MCF 10A (cell line): ENCODE measurements at regions not wholly inside any gene's neighbourhood (a gene's known extent, or its start where the extent isn't known, plus 50 kb on each side); places are given as distances from the start of the nearest gene placed in this dataset.

Experiments used
- BruUV-seq: library from RNA; stranded (reverse); fragments of 400-500 nt; replicated peaks from 2 replicates; lab custom pipeline; 2021; lab: Mats Ljungman, UMichigan
- CTCF ChIA-PET: fragments of 300-600 bp; sonication (Branson Sonifier 250); formaldehyde crosslinking; extraction: SDS; loops from one replicate; lab custom pipeline; 2021; ENCODE audit warnings: antibody characterized with exemption, inconsistent platforms; lab: Yijun Ruan, JAX
- POLR2A ChIA-PET: fragments of 300-600, 350-650 bp; sonication (Branson Sonifier 250); formaldehyde crosslinking; extraction: SDS; loops from one replicate; lab custom pipeline; 2020; ENCODE audit warnings: antibody characterized with exemption, inconsistent platforms; lab: Yijun Ruan, JAX
- DNase-seq: peaks from one replicate; pipeline ENCODE4 v3.0.0-alpha.2; 2018; ENCODE audit not compliant: unreplicated experiment
- H3K27ac Mint-ChIP-seq: one replicate; pipeline ENCODE4 v1.8.0; 2022; ENCODE audit warnings: mild to moderate bottlenecking, low read depth, mixed read lengths; ENCODE audit not compliant: unreplicated experiment
- H3K27me3 Mint-ChIP-seq: one replicate; pipeline ENCODE4 v1.8.0; 2022; ENCODE audit warnings: mixed read lengths; ENCODE audit not compliant: insufficient read depth, unreplicated experiment
- H3K36me3 Mint-ChIP-seq: one replicate; pipeline ENCODE4 v1.8.0; 2022; ENCODE audit warnings: mild to moderate bottlenecking, moderate library complexity, mixed read lengths; ENCODE audit not compliant: insufficient read depth, unreplicated experiment
- H3K4me1 Mint-ChIP-seq: one replicate; pipeline ENCODE4 v1.8.0; 2022; ENCODE audit warnings: mixed read lengths; ENCODE audit not compliant: insufficient read depth, unreplicated experiment
- H3K4me3 Mint-ChIP-seq: one replicate; pipeline ENCODE4 v1.8.0; 2022; ENCODE audit warnings: mild to moderate bottlenecking, moderate library complexity, mixed read lengths; ENCODE audit not compliant: unreplicated experiment
- H3K9me3 Mint-ChIP-seq: one replicate; pipeline ENCODE4 v1.8.0; 2022; ENCODE audit warnings: mixed read lengths; ENCODE audit not compliant: unreplicated experiment
- intact Hi-C: fragments of 100-400 bp; cut with micrococcal nuclease; formaldehyde crosslinking; loops from 2 replicates; pipeline ENCODE4 v1.14.1; 2022
- TF ChIP-seq, protein P1 (sequence below): fragments of 200-600 bp; IDR thresholded peaks from one replicate; pipeline ENCODE4 v1.8.0; 2022; ENCODE audit warnings: antibody characterized with exemption, mild to moderate bottlenecking; ENCODE audit not compliant: unreplicated experiment

DNA sequence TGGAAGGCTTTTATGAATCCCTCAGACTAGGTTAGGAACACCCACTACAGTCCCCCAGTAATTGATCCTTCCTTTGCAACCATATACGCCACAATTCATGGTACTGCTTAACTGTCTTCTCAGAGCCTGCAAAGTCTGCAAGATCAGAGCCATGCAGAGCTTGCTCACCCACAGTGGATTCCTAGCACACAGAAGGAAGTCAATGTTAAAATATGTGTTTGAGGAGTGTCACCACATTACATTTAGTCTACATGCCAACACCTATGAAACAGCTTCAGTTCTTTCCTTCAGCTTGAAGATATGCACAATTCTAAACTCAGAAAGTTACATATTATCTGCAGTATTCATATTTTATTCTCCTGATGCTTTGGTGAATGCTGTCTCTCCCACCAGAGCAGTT lies 138.5 kb downstream of the NDUFA12 start:
- Mint-ChIP-seq H3K36me3 (no peaks in the 10 kb centered on the region), H3K27ac (no peak overlapping the region), H3K27me3 (peaks cover 3% of the 10 kb centered on the region), H3K9me3 (no peaks in the 10 kb centered on the region), H3K4me1 (no peaks in the 10 kb centered on the region), H3K4me3 (no peak overlapping the region)
- DNase-seq, result no peak
- BruUV-seq, result no TSS peak
- TF ChIP-seq, protein P1, sequence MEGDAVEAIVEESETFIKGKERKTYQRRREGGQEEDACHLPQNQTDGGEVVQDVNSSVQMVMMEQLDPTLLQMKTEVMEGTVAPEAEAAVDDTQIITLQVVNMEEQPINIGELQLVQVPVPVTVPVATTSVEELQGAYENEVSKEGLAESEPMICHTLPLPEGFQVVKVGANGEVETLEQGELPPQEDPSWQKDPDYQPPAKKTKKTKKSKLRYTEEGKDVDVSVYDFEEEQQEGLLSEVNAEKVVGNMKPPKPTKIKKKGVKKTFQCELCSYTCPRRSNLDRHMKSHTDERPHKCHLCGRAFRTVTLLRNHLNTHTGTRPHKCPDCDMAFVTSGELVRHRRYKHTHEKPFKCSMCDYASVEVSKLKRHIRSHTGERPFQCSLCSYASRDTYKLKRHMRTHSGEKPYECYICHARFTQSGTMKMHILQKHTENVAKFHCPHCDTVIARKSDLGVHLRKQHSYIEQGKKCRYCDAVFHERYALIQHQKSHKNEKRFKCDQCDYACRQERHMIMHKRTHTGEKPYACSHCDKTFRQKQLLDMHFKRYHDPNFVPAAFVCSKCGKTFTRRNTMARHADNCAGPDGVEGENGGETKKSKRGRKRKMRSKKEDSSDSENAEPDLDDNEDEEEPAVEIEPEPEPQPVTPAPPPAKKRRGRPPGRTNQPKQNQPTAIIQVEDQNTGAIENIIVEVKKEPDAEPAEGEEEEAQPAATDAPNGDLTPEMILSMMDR, result no peak
- ChIA-PET CTCF (no interaction called here), POLR2A (interaction anchor here (0.7 kb wide), 1 partner anchor 34 kb away, joined by 3 read pairs; no protein-coding TSS in a partner anchor)
- intact Hi-C loops, result no loop called here

DNA sequence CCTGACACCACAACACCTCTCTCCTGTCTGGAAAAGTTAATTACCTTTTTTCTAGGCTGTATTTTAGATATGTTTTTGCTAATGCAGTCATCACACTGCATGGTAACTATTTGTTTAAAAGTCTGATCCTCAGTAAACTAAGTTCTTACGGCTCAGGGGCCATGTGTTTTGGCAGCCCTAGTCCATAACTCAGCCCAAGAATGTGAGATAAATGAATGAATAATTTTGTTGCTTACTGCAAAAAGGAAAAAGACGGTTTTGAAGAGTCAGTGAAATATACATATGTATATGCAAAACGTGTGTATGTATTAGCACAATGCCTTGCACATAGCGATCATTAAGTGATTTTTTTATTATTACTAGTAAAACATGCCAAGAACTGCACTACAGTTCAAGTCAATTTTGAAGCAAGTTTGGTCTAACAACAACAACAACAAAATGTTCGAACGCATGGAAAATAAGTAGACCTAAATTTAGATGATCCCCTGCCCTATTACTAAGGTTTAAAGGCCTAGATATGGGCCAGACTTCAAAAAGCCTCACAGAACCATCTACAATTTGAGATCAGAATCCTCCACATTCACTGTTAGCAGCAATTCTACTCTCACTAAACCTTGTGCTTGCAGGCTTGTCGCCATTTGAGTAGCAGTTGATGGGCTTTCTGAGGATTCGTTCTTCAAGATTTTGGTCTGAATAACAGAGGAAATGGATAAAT lies 140.0 kb downstream of the NDUFA12 start:
- CTCF ChIA-PET, result no interaction called here
- Mint-ChIP-seq H3K4me1 (no peaks in the 10 kb centered on the region), H3K36me3 (no peaks in the 10 kb centered on the region), H3K27ac (no peak overlapping the region), H3K9me3 (no peaks in the 10 kb centered on the region), H3K27me3 (peaks cover 18% of the 10 kb centered on the region), H3K4me3 (no peak overlapping the region)
- POLR2A ChIA-PET, result no interaction called here
- no TSS peak for BruUV-seq
- intact Hi-C loops, result no loop called here
- TF ChIP-seq, protein P1, result no peak
- DNase-seq, result no peak

- H3K4me1 Mint-ChIP-seq, result no peaks in the 10 kb centered on the region
- peaks cover 28% of the 10 kb centered on the region for H3K27me3 Mint-ChIP-seq
- TF ChIP-seq, protein P1, result no peak
- H3K27ac Mint-ChIP-seq, result no peak overlapping the region
- no peak overlapping the region for H3K4me3 Mint-ChIP-seq
- DNase-seq, result no peak
- BruUV-seq, result no TSS peak
- POLR2A ChIA-PET, result interaction anchor here (0.6 to 0.8 kb wide), 3 partner anchors 8 to 105 kb away, joined by 3 to 4 read pairs (median 3); no protein-coding TSS in a partner anchor
- no peaks in the 10 kb centered on the region for H3K9me3 Mint-ChIP-seq
- CTCF ChIA-PET, result interaction anchor here (0.7 kb wide), 1 partner anchor 343 kb away, joined by 4 read pairs; no protein-coding TSS in a partner anchor
- no peaks in the 10 kb centered on the region for H3K36me3 Mint-ChIP-seq
- intact Hi-C loops, result no loop called here
Observed at GRCh38 chr12:94862421-94862820, 141.1 kb downstream of the NDUFA12 start.

DNA sequence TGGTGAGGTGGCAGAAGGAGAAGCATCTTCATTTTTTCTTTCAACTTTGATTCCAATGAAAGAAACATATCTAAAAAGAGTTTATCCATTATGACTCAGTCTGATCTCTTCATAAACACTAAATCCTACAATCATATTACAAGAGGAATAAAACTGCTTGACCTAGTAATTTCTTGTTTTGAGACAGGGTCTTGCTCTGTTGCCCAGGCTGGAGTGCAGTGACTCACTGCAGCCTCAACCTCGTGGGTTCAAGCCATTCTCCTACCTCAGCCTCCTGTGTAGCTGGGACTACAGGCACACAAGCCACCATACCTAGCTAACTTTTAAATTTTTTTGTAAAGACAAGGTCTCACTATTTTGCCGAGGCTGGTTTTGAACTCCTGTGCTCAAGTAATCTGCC lies 147.2 kb downstream of the NDUFA12 start:
- ChIA-PET POLR2A (no interaction called here), CTCF (no interaction called here)
- H3K4me1 Mint-ChIP-seq, result no peaks in the 10 kb centered on the region
- peaks cover 10% of the 10 kb centered on the region for H3K36me3 Mint-ChIP-seq
- DNase-seq, result no peak
- no peaks in the 10 kb centered on the region for H3K9me3 Mint-ChIP-seq
- H3K4me3 Mint-ChIP-seq, result no peak overlapping the region
- intact Hi-C loops, result no loop called here
- peaks cover 59% of the 10 kb centered on the region for H3K27me3 Mint-ChIP-seq
- no TSS peak for BruUV-seq
- TF ChIP-seq, protein P1, result no peak
- no peak overlapping the region for H3K27ac Mint-ChIP-seq
